EH (cell line): ENCODE measurements at regions not wholly inside any gene's neighbourhood (a gene's known extent, or its start where the extent isn't known, plus 50 kb on each side); places are given as distances from the start of the nearest gene placed in this dataset.

ENCODE experiments used
- DNase-seq: peaks from one replicate; pipeline ENCODE4 v3.0.0-alpha.2; 2015; ENCODE audit warnings: low read depth

DNA sequence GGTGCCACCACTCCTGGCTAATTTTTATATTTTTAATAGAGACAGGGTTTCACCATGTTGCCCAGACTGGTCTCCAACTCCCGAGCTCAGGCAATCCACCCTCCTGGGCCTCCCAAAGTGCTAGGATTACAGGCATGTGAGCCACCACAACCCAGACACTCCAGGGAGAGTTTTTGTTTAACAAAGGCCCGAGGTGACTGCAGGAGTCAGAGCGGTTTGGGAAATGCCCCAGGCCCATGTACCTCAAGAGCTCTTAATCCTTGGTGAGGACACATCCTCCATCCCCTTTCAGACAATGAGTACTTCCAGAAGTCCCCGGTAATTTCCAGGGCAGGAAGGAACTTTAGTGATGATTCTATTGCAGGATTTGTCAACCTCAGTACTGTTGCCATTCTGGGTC lies 176.0 kb downstream of the ESRRB start:
- DNase-seq = no peak

DNA sequence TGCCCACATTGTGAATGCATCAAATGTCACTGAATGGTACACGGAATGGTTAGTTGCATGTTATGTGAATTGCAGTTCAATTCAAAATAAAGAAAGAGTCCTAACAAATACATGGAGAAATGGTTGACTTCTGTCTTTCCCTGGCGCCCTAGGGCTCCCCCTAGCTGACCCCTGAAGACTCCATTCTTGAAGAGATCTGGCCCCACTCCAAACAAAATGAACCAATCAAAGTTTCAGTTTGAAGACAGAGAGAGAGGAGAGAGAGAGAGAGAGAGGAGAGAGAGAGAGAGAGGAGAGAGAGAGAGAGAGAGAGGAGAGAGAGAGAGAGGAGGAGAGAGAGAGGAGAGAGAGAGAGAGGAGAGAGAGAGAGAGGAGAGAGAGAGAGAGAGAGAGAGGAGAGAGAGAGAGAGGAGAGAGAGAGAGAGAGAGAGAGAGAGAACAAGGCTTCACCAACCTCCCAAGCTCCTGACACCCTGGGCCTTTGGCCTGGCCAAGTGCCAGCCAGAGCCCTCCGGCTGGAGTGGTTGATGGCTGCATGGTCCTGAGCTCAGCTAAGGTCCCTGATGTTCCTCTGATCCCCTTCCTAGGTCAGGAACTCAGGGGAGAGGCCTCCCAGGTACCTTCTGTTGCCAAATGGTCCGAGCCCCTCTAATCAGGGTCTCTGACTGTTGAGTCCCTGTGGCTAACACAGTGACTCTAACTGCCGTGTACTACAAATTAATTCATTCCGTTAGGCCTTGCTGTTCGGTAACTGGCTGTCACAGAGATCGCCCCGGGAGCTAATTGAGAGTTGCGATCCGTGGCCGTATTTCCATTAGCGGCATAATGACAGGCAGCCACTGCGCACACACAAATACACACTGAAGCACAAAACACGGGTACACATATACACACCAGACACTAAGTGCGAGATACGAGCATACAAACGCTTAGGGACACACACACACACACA lies 188.8 kb downstream of the ESRRB start:
- peak; percentile 6 for DNase-seq

DNA sequence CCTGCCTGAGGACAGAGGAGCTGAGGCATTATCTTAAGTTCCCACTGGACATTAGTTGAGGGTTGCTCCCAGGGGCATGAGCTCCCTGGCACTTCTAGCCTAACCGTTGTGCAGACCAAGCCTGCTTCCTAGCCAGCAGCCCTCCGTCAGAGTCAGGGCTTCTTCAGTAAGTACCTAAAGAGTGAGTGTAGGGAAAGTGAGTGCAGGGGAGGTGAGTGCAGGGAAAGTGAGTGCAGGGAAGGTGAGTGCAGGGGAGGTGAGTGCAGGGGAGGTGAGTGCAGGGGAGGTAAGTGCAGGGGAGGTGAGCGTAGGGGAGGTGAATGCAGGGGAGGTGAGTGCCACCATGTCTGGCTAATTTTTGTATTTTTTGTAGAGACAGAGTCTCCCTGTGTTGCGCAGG lies 190.5 kb downstream of the ESRRB start:
- no peak for DNase-seq

GRCh38 chr14:76574416-76575095 lies 186.7 kb upstream of the VASH1 start:
- no peak for DNase-seq

- no peak for DNase-seq
Observed at GRCh38 chr14:76575108-76575507, 186.2 kb upstream of the VASH1 start.

- DNase-seq = peak; percentile 18
Observed at GRCh38 chr14:76576047-76576741, 185.1 kb upstream of the VASH1 start.

DNA sequence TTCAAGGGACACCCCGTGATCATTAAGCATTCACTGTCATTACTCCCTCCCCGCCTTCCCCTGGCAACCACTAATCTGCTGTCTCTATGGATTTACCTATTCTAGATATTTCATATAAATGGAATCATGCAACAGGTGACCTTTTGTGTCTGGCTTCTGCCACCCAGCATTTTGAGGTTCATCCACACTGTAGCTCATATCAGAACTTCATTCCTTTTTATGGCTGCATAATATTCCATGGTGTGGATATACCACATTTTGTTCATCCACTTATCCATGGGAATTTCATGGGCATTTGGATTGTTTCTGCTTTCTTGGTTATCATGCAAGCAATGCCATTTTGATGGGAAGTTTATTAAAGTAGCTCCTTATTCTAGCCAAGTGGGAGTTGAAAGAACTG lies 184.2 kb upstream of the VASH1 start:
- DNase-seq = no peak

DNA sequence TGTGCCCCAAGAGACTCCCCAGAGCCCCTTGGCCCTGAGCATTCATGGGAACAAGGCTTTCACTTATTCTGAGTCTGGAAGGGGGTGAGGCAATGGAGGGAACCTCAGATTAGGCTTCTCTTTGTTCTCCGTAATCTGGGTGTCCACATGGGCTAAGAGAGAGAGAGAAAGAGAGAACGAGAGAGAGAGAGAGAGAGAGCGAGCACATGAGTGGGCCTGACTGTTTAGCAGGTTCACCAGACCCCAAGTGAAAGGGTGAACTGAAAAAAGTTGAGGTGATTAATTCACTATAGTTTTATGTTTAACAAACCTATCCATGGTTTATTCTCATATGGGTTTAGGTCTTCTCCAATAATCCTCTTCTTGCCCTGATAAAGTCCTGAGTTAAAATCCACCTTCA lies 183.4 kb upstream of the VASH1 start:
- DNase-seq = no peak

DNA sequence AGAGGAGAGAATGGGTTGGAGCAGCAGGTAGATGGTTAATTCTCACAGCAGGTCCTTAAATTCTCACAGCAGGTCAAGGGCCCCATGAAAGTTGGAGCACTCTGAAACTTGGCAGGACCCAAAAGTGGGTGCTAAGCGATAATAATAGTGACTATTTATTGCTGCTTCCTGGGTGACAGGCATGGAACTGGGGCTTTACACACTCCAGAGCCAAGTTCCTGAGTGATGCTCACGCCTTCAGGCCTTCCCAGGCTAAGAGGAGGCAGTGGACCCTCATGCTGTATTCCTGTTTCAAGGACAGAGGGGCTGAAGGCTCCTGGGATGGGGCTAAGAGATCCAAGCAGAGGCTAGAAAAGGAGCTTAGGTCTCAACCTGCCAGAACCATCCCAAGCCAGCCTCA lies 180.9 kb upstream of the VASH1 start:
- DNase-seq = no peak

DNA sequence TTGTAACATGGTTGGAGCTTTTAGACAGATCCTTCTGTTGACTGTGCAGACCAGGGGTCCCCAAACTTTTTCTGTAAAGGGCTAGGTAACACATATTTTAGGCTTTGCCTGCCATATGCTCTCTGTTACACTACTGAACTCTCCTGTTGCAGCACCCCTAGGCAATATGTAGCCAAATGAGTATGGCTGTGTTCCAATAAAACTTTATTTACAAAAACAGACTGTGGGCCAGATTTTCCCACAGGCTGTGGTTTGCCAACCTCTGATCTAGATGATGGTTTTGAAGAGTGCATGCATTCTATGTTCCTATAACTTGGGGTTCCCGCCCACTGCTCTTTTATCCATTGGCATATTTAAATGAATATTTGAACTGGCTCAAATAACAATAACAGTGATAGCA lies 180.3 kb upstream of the VASH1 start:
- no peak for DNase-seq

GRCh38 chr14:76581592-76581991 lies 179.7 kb upstream of the VASH1 start:
- DNase-seq = no peak

GRCh38 chr14:76582447-76582846 lies 178.8 kb upstream of the VASH1 start:
- DNase-seq = no peak

DNA sequence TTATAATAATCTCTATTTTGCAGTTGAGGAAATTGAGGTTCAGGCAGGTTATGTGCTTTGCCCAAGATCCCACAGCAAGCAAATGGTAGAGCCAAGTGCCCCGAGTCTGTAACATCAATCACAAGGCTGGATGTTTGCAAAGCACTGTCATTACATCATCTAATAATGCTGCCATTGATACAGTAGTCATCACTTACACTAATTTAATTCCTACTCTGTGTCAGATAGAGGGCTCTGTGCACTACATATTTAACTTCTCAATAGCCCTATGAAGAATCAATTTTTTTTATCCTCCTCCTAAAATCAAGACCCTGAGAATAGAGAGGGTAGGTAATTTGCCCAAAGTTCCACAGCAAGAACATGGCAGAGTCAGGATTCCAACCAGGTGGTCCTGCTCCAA lies 178.1 kb upstream of the VASH1 start:
- no peak for DNase-seq

- no peak for DNase-seq
Observed at GRCh38 chr14:76583805-76584204, 177.5 kb upstream of the VASH1 start.

GRCh38 chr14:76584271-76584702 lies 177.0 kb upstream of the VASH1 start:
- peak; percentile 3 for DNase-seq

DNA sequence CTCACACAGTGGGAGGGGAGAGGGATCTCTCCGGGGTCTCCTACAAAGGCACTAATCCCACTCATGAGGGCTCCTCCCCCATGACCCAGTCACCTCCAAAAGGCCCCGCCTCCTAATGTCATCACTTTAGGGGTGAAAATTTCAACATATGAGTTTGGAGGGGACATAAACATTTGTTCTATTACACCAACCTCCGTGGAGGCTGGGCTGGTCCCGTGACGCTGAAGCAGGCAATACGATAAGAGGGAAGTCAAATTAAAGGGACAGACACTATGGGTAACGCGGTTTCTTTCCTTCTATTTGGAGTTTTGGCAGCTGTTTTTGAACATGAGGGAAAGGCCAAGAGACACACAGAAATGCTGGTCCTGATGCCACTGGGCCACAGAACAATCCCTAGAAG lies 175.7 kb upstream of the VASH1 start:
- no peak for DNase-seq

GRCh38 chr14:76589246-76589645 lies 172.0 kb upstream of the VASH1 start:
- no peak for DNase-seq

- DNase-seq = no peak
Observed at GRCh38 chr14:76591266-76591665, 170.0 kb upstream of the VASH1 start.

- DNase-seq = no peak
Observed at GRCh38 chr14:76595266-76595665, 166.0 kb upstream of the VASH1 start.

GRCh38 chr14:76597387-76597786 lies 163.9 kb upstream of the VASH1 start:
- DNase-seq = no peak

GRCh38 chr14:76599141-76599540 lies 162.1 kb upstream of the VASH1 start:
- DNase-seq = no peak

DNA sequence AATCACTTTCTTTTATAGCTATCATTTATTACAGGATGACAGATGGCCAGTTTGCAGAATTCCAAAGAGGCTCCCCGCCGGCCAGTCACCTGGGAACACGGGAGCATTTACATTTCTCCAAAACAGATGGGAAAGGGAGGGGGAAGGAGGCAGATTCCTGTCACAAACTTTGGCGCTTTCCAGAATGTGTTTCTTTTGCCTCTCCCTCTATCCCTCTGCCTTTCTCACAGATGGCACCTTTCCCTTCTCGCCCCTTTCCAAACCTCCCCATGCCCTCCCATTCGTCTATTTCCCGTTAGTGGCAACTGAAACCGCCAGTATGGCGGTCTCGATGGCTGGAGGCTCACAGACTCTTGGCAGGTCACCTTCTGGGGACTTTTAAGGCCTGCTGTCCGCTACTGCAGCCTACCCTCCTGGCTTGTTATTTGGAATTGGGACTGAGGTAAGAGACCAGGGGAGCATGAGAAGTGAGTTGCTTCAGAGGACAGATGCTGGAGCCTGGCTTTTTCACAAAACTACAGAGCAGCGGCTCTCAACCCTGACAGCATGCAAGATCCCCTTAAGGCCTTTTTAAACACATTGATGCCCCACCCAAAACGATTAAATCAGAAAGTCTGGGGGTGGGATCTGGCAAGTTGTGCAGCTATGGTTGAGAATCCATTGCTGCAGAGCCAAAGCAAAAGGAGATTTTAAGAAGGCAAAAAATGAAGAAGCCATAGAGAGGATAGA lies 161.5 kb upstream of the VASH1 start:
- no peak for DNase-seq
